ENCODE measurements at regions not wholly inside any gene's neighbourhood (a gene's known extent, or its start where the extent isn't known, plus 50 kb on each side); places are given as distances from the start of the nearest gene placed in this dataset.

DNA sequence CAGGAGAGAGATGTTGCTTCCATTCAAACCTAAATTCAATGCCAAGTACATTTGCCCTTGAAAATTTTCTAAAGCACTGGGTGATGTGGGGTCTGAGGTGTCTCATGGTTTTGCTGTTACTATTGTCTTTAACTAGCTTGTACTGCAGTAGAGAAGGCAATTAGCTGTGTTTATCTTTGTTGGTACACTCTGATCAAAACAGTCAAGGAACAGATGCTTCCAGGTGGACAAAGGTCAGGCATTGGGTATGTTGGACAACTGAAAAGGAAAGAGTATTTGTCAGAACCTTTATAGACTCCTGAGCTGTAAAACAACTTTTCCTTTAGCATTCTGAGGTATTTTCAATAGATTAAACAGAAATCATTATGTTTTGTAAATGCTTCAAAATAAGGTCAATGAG, 2228.7 kb upstream of the WWC1 start:
- H3K4me2 ChIP-seq (ENCODE audit: low read depth, low read length) = no peak overlapping the region
- H4K20me1 ChIP-seq (ENCODE audit: insufficient read depth, low read length) = no peaks in the 10 kb centered on the region
- FAIRE-seq = no peak
- no peaks in the 10 kb centered on the region for H3K27me3 ChIP-seq (ENCODE audit: control insufficient read depth in 1 of 2, insufficient read depth in 2 of 2, low read length in 2 of 2)
- in situ Hi-C loops (cut with HindIII; ENCODE audit: extremely low pct_ligation_motif_present, low pct_unique_long_range_greater_than_20kb) = no loop called here
- TF ChIP-seq ZNF557 (CRISPR knock-in tag; IDR thresholded peaks at IDR 0.05) (no peak), ZNF773 (CRISPR knock-in tag; IDR thresholded peaks at IDR 0.05; ENCODE audit: borderline replicate concordance) (no peak), ZNF30 (CRISPR knock-in tag; IDR thresholded peaks at IDR 0.05) (no peak), SIX1 (CRISPR knock-in tag; IDR thresholded peaks at IDR 0.05; ENCODE audit: borderline replicate concordance) (no peak), ZNF326 (CRISPR knock-in tag; IDR thresholded peaks at IDR 0.05; ENCODE audit: borderline replicate concordance) (no peak), KLF11 (CRISPR knock-in tag; IDR thresholded peaks at IDR 0.05) (no peak), XBP1 (CRISPR knock-in tag; IDR thresholded peaks at IDR 0.05) (no peak), ETV5 (CRISPR knock-in tag; IDR thresholded peaks at IDR 0.05; ENCODE audit: borderline replicate concordance) (no peak), SMC3 (IDR thresholded peaks at IDR 0.05; ENCODE audit: low read length) (no peak), ZNF552 (CRISPR knock-in tag; IDR thresholded peaks at IDR 0.05; ENCODE audit: borderline replicate concordance) (no peak), PPARG (CRISPR knock-in tag; conservative IDR thresholded peaks at IDR 0.05) (no peak), ZNF850 (CRISPR knock-in tag; conservative IDR thresholded peaks at IDR 0.05) (no peak), IKZF1 (IDR thresholded peaks at IDR 0.05) (no peak), SMARCC2 (IDR thresholded peaks at IDR 0.05) (no peak), MIER3 (CRISPR knock-in tag; IDR thresholded peaks at IDR 0.05; ENCODE audit: borderline replicate concordance) (no peak)
- TF ChIP-seq, protein P1, sequence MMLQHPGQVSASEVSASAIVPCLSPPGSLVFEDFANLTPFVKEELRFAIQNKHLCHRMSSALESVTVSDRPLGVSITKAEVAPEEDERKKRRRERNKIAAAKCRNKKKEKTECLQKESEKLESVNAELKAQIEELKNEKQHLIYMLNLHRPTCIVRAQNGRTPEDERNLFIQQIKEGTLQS (CRISPR knock-in tag; IDR thresholded peaks at IDR 0.05) = no peak
- ChIA-PET POLR2A (no interaction called here), CTCF (ENCODE audit: low intra/inter-chr PET ratio, low total read pairs) (no interaction called here)
- H3K27ac ChIP-seq (ENCODE audit: extremely low read length, insufficient read depth, low read length) = no peak overlapping the region
- intact Hi-C loops (cut with micrococcal nuclease; ENCODE audit: unreplicated experiment) = no loop called here
- H3K9me3 ChIP-seq (ENCODE audit: low read length) = peaks cover 94% of the 10 kb centered on the region
- DNase-seq (ENCODE audit: low spot score) = no peak
- no peak for ATAC-seq
- H3K4me1 ChIP-seq (ENCODE audit: insufficient read depth, low read length) = no peaks in the 10 kb centered on the region
- no peak overlapping the region for H3K9ac ChIP-seq (ENCODE audit: insufficient read depth, low read depth, low read length)
- no peaks in the 10 kb centered on the region for H3K79me2 ChIP-seq (ENCODE audit: insufficient read depth, low read length)
- H2AFZ ChIP-seq (ENCODE audit: low read length) = no peak overlapping the region
- no TSS peak for BruUV-seq (replicated peaks)
- H3K4me3 ChIP-seq (replicated peaks in 1 of 3; ENCODE audit: insufficient read depth in 1 of 3, low read depth in 2 of 3, low read length in 3 of 3) = no peak overlapping the region
- no peaks in the 10 kb centered on the region for H3K36me3 ChIP-seq (replicated peaks in 1 of 2; ENCODE audit: control insufficient read depth in 1 of 2, insufficient read depth in 2 of 2, low read length in 2 of 2)
